ENCODE measurements at regions not wholly inside any gene's neighbourhood (a gene's known extent, or its start where the extent isn't known, plus 50 kb on each side); places are given as distances from the start of the nearest gene placed in this dataset.

DNA sequence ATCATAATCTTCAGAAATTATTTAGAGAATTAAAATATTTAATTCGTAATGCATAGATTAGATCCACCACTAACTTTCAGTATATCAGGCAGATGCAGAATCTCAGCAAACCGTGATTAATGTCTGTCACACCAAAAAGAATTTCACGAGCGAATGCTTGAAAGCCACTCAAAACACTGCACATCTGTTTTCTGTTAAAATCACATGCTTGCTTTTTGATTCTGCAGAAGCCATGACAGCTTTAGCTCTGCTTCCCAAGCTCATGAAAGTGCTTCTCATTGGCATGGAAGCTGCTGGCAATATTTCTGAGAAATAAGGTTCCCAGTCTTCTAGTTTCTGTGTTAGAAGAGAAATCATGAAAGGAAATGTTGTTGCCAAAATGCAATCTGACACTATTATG, 837.8 kb upstream of the LRRN3 start:
- no peak for DNase-seq (ENCODE audit: insufficient read length, low spot score)
- TF ChIP-seq, protein P1, sequence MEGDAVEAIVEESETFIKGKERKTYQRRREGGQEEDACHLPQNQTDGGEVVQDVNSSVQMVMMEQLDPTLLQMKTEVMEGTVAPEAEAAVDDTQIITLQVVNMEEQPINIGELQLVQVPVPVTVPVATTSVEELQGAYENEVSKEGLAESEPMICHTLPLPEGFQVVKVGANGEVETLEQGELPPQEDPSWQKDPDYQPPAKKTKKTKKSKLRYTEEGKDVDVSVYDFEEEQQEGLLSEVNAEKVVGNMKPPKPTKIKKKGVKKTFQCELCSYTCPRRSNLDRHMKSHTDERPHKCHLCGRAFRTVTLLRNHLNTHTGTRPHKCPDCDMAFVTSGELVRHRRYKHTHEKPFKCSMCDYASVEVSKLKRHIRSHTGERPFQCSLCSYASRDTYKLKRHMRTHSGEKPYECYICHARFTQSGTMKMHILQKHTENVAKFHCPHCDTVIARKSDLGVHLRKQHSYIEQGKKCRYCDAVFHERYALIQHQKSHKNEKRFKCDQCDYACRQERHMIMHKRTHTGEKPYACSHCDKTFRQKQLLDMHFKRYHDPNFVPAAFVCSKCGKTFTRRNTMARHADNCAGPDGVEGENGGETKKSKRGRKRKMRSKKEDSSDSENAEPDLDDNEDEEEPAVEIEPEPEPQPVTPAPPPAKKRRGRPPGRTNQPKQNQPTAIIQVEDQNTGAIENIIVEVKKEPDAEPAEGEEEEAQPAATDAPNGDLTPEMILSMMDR (IDR thresholded peaks at IDR 0.05; ENCODE audit: insufficient read depth, missing control alignments) = no peak
- FAIRE-seq = no peak

DNA sequence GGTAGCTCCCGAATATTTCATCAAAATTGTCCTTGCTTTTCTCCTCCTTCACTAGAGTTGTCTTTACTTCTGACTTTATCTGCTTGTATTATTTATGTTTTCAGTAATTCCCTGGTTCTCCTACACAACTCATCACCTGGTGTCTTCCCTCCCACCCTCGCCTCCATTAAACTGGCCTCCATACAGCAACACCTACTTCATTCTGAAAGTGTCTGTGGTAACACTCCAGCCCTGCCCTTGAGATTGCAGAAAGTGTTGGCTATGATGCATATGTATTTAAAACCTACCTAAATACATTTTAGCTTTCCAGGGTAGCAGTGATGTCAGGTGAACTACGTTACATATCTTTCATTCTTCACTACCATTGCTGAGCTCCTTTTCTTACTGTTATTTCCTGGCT, 833.3 kb upstream of the LRRN3 start:
- FAIRE-seq = no peak
- TF ChIP-seq, protein P1 (IDR thresholded peaks at IDR 0.05; ENCODE audit: insufficient read depth, missing control alignments) = no peak

DNA sequence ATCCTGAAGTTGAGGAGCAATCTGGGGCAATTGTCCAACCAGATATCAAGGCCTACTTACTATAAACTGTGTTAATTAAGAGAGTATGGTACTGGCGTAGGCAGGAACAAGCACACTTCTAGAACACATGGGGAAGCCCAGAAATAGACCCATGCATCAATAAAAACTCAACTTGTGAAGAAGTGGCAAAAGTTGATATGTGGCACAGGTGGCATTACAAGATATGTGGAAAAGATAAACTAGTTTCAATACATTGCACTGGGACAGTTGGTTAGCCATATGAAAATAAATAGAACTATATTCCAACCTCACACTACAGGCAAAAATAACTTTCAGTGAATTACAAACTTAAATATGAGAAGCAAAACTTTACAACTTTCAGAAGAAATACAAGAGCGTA, 828.7 kb upstream of the LRRN3 start:
- FAIRE-seq (no peak), DNase-seq (ENCODE audit: insufficient read length, low spot score) (no peak)
- TF ChIP-seq, protein P1 (IDR thresholded peaks at IDR 0.05; ENCODE audit: insufficient read depth, missing control alignments) = no peak

More for the DNA sequence above, 833.3 kb upstream of the LRRN3 start:
- DNase-seq (ENCODE audit: insufficient read length, low spot score) = no peak

DNA sequence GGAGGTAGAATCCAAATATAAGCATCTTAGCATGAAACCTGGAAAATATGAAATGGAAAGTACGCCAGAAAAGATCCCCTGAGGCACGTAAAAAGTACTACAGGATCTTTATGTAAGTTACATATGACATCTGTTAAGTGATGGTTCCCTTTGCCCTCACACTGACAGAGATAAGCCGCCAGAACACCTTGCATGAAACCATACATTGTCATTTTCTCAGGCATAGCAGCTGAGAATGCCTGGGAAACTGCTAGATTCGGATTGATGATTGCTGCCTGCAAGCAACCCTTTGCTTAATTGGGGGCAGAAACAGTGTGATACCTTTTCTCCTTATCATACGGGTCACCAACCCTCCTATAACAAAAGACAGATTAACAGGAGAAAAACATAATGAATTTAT, 826.6 kb upstream of the LRRN3 start:
- FAIRE-seq = no peak
- TF ChIP-seq, protein P1 (IDR thresholded peaks at IDR 0.05; ENCODE audit: insufficient read depth, missing control alignments) = no peak
- DNase-seq (ENCODE audit: insufficient read length, low spot score) = no peak

DNA sequence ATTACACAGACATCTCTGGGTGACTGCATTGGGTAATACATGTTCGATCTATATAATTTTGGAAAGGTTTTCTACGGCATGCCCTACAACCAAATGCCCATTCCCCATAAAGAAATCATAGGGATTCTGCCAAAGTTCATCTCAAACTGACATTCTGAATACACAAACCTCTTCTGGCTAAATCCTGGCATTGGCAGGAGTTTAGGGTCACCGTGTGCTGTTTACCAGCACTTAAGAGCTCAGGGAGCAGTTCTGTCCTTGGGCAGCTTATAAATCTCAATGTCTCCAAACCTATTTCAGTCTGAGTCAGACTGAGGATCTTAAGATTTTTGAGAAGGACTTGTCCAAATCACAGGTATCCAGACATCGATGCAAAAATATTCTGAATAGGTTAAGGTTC, 809.6 kb upstream of the LRRN3 start:
- TF ChIP-seq, protein P1 (IDR thresholded peaks at IDR 0.05; ENCODE audit: insufficient read depth, missing control alignments) = no peak
- no peak for FAIRE-seq
- no peak for DNase-seq (ENCODE audit: insufficient read length, low spot score)

DNA sequence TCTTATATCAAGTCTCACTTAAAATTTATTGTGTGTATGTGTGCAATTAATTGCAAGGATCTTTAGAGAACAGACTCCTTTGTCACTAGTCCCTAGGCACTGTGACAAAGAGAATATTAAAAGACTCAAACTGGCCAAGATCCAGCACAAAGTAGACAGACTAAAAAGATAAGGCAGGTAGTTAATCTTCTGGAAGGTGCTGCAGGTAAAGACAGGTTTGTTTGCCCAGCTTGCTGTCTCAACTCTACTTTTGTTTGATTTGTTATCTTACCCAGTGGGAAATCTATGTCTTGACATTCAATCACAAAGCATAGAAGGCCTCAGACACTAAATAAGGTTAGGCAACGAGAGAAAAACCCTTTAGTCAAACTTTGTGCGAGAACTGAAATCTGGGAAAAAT, 807.9 kb upstream of the LRRN3 start:
- no peak for FAIRE-seq

DNA sequence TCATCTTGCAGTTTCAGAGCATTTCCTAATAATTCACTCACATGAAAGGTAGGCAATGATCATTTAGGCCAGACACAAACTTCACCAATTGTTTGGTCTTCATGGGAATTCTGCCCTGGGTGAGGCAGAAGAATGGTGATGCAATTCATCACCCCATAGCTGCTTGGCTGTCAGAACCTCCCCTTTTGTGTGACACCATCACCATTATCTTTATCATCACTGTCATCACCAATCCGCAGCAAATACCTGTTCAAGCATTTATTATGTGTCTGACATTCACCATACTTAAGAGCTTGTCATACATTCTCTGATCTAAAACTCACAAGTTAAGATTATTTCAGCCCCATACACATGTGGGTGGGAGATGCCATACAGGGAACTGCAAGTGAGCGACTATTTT, 799.5 kb upstream of the LRRN3 start:
- DNase-seq (ENCODE audit: insufficient read length, low spot score) (no peak), FAIRE-seq (no peak)
- TF ChIP-seq, protein P1 (IDR thresholded peaks at IDR 0.05; ENCODE audit: insufficient read depth, missing control alignments) = no peak

More for the DNA sequence above, 807.9 kb upstream of the LRRN3 start:
- TF ChIP-seq, protein P1 (IDR thresholded peaks at IDR 0.05; ENCODE audit: insufficient read depth, missing control alignments) = no peak
- no peak for DNase-seq (ENCODE audit: insufficient read length, low spot score)
